Mammary epithelial cell (primary cell): ENCODE measurements at regions not wholly inside any gene's neighbourhood (a gene's known extent, or its start where the extent isn't known, plus 50 kb on each side); places are given as distances from the start of the nearest gene placed in this dataset.

Source experiments
- EZH2 ChIP-seq: IDR thresholded peaks from 2 replicates; pipeline ENCODE4 v1.6.1; 2012; ENCODE audit warnings: low read length, inconsistent platforms, borderline replicate concordance
- TF ChIP-seq, protein P1 (sequence below), 2 donors: IDR thresholded peaks in 1 of 2; conservative IDR thresholded peaks in 1 of 2; 2 replicates each; pipeline ENCODE4 v1.5.1; 2011 to 2012; ENCODE audit warnings: inconsistent platforms in 2 of 2, low read length in 2 of 2, mild to moderate bottlenecking in 2 of 2, control low read depth in 1 of 2, low read depth in 1 of 2; ENCODE audit not compliant: insufficient read depth in 1 of 2; ENCODE audit errors: extremely low read depth in 1 of 2

DNA sequence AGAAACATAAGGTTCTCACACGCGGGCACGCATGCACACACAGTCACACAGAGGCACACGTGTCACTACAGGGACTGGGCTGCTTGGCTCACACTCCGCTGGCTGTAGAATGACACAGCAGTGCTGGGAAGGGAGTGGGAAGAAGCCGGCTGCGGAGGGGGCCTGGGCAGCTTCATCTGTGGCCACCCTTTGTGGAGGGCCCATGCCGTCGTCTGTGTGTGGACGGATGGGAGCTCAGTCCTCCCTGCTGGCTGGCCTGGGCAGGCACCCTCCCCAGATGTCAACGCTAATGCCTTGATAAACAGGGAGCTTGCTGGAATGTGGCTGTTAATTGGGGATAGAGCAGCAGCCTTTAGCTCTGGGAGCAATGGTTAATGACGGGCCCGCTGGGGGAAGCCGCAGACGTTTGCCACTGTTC lies 621.1 kb downstream of the BCOR start:
- TF ChIP-seq, protein P1, sequence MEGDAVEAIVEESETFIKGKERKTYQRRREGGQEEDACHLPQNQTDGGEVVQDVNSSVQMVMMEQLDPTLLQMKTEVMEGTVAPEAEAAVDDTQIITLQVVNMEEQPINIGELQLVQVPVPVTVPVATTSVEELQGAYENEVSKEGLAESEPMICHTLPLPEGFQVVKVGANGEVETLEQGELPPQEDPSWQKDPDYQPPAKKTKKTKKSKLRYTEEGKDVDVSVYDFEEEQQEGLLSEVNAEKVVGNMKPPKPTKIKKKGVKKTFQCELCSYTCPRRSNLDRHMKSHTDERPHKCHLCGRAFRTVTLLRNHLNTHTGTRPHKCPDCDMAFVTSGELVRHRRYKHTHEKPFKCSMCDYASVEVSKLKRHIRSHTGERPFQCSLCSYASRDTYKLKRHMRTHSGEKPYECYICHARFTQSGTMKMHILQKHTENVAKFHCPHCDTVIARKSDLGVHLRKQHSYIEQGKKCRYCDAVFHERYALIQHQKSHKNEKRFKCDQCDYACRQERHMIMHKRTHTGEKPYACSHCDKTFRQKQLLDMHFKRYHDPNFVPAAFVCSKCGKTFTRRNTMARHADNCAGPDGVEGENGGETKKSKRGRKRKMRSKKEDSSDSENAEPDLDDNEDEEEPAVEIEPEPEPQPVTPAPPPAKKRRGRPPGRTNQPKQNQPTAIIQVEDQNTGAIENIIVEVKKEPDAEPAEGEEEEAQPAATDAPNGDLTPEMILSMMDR (conservative IDR thresholded peaks at IDR 0.05 in 1 of 2, IDR thresholded peaks at IDR 0.05 in 1 of 2; ENCODE audit: extremely low read depth in 1 of 2, insufficient read depth in 1 of 2, low read depth in 1 of 2, low read length in 2 of 2), result no peak
- no peak for TF ChIP-seq EZH2
